Fibroblast of lung (primary cell): ENCODE measurements at regions not wholly inside any gene's neighbourhood (a gene's known extent, or its start where the extent isn't known, plus 50 kb on each side); places are given as distances from the start of the nearest gene placed in this dataset.

ENCODE experiments used
- EZH2 ChIP-seq: IDR thresholded peaks from 2 replicates; pipeline ENCODE4 v1.5.1; 2012; ENCODE audit warnings: low read length, control low read depth, mild to moderate bottlenecking; ENCODE audit errors: missing control alignments
- TF ChIP-seq, protein P1 (sequence below), 2 donors: IDR thresholded peaks in 1 of 2; conservative IDR thresholded peaks in 1 of 2; 1 replicate in 1 of 2; 2 replicates in 1 of 2; pipeline ENCODE4 v1.5.1; 2011 to 2012; ENCODE audit warnings: low read length in 2 of 2, control low read depth in 1 of 2, inconsistent platforms in 1 of 2, low read depth in 1 of 2, mild to moderate bottlenecking in 1 of 2

DNA sequence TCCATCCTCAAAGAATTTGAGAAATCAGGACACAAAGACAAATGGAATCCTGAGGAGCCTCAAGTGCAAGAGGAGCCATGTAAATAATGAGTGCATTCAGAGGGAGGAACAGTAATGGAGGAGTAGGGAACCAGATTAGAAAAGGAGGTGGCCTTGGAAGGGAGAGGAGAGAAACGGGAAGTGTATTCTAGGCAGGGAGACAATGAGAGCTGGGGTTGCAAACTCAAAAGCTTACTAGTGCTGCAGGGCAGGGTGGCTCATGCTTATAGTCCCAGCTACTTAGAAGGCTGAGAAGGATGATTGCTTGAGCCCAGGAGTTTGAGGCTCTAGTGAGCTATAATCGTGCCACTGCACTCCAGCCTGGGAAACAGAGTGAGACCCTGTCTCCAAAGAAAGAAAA lies 113.2 kb upstream of the LSM6 start:
- no peak for TF ChIP-seq EZH2
- TF ChIP-seq, protein P1, sequence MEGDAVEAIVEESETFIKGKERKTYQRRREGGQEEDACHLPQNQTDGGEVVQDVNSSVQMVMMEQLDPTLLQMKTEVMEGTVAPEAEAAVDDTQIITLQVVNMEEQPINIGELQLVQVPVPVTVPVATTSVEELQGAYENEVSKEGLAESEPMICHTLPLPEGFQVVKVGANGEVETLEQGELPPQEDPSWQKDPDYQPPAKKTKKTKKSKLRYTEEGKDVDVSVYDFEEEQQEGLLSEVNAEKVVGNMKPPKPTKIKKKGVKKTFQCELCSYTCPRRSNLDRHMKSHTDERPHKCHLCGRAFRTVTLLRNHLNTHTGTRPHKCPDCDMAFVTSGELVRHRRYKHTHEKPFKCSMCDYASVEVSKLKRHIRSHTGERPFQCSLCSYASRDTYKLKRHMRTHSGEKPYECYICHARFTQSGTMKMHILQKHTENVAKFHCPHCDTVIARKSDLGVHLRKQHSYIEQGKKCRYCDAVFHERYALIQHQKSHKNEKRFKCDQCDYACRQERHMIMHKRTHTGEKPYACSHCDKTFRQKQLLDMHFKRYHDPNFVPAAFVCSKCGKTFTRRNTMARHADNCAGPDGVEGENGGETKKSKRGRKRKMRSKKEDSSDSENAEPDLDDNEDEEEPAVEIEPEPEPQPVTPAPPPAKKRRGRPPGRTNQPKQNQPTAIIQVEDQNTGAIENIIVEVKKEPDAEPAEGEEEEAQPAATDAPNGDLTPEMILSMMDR (conservative IDR thresholded peaks at IDR 0.05 in 1 of 2, IDR thresholded peaks at IDR 0.05 in 1 of 2; ENCODE audit: low read depth in 1 of 2, low read length in 2 of 2), result no peak
